ENCODE measurements at regions not wholly inside any gene's neighbourhood (a gene's known extent, or its start where the extent isn't known, plus 50 kb on each side); places are given as distances from the start of the nearest gene placed in this dataset.

GRCh38 chr12:58159941-58160340 is 218.6 kb downstream of the ATP23 start:
- H3K36me3 Mint-ChIP-seq (ENCODE audit: low read depth) = no peaks in the 10 kb centered on the region
- peaks cover 16% of the 10 kb centered on the region for H3K27me3 Mint-ChIP-seq
- POLR2A ChIA-PET = no interaction called here
- TF ChIP-seq CTCF (IDR thresholded peaks at IDR 0.05) = no peak
- H3K4me1 Mint-ChIP-seq (ENCODE audit: low read depth) = no peaks in the 10 kb centered on the region
- ATAC-seq = no peak
- intact Hi-C loops (cut with micrococcal nuclease) = no loop called here
- DNase-seq = no peak
- CTCF ChIA-PET = interaction anchor here (3.1 kb wide), 1 partner anchor 16 kb away, joined by 13 read pairs; no protein-coding TSS in a partner anchor
- H3K27ac Mint-ChIP-seq = no peak overlapping the region
- H3K9me3 Mint-ChIP-seq = no peaks in the 10 kb centered on the region
- no peak overlapping the region for H3K4me3 Mint-ChIP-seq

- CTCF ChIA-PET = interaction anchor here (3.1 kb wide), 1 partner anchor 14 kb away, joined by 13 read pairs; no protein-coding TSS in a partner anchor
- no peak for DNase-seq
- no peak for ATAC-seq
- no peak overlapping the region for H3K4me3 Mint-ChIP-seq
- TF ChIP-seq CTCF (IDR thresholded peaks at IDR 0.05) = no peak
- POLR2A ChIA-PET = interaction anchor here (0.7 kb wide), 1 partner anchor 13 kb away, joined by 3 read pairs; no protein-coding TSS in a partner anchor
- no peaks in the 10 kb centered on the region for H3K4me1 Mint-ChIP-seq (ENCODE audit: low read depth)
- intact Hi-C loops (cut with micrococcal nuclease) = no loop called here
- H3K27me3 Mint-ChIP-seq = peaks cover 16% of the 10 kb centered on the region
- H3K36me3 Mint-ChIP-seq (ENCODE audit: low read depth) = no peaks in the 10 kb centered on the region
- H3K27ac Mint-ChIP-seq = no peak overlapping the region
- H3K9me3 Mint-ChIP-seq = no peaks in the 10 kb centered on the region
Measured at GRCh38 chr12:58161773-58162172, 220.4 kb downstream of the ATP23 start.

GRCh38 chr12:58163021-58163420 is 221.7 kb downstream of the ATP23 start:
- intact Hi-C loops (cut with micrococcal nuclease) = no loop called here
- POLR2A ChIA-PET = no interaction called here
- CTCF ChIA-PET = no interaction called here
- Mint-ChIP-seq H3K9me3 (no peaks in the 10 kb centered on the region), H3K4me1 (ENCODE audit: low read depth) (no peaks in the 10 kb centered on the region), H3K36me3 (ENCODE audit: low read depth) (no peaks in the 10 kb centered on the region), H3K27ac (no peak overlapping the region), H3K4me3 (no peak overlapping the region), H3K27me3 (peaks cover 14% of the 10 kb centered on the region)
- no peak for TF ChIP-seq CTCF (IDR thresholded peaks at IDR 0.05)
- DNase-seq (no peak), ATAC-seq (no peak)

- H3K4me1 Mint-ChIP-seq (ENCODE audit: low read depth) = no peaks in the 10 kb centered on the region
- H3K9me3 Mint-ChIP-seq = no peaks in the 10 kb centered on the region
- intact Hi-C loops (cut with micrococcal nuclease) = no loop called here
- no peaks in the 10 kb centered on the region for H3K36me3 Mint-ChIP-seq (ENCODE audit: low read depth)
- peaks cover 10% of the 10 kb centered on the region for H3K27me3 Mint-ChIP-seq
- ChIA-PET CTCF (no interaction called here), POLR2A (interaction anchor here (0.6 kb wide), 1 partner anchor 26 kb away, joined by 3 read pairs; no protein-coding TSS in a partner anchor)
- ATAC-seq (no peak), DNase-seq (no peak)
- no peak for TF ChIP-seq CTCF (IDR thresholded peaks at IDR 0.05)
- no peak overlapping the region for H3K27ac Mint-ChIP-seq
- no peak overlapping the region for H3K4me3 Mint-ChIP-seq
Measured at GRCh38 chr12:58166643-58167042, 225.3 kb downstream of the ATP23 start.

- ChIA-PET CTCF (no interaction called here), POLR2A (no interaction called here)
- DNase-seq = no peak
- no peak for ATAC-seq
- Mint-ChIP-seq H3K4me1 (ENCODE audit: low read depth) (no peaks in the 10 kb centered on the region), H3K36me3 (ENCODE audit: low read depth) (no peaks in the 10 kb centered on the region), H3K27me3 (peaks cover 10% of the 10 kb centered on the region), H3K4me3 (no peak overlapping the region), H3K27ac (no peak overlapping the region), H3K9me3 (no peaks in the 10 kb centered on the region)
- TF ChIP-seq CTCF (IDR thresholded peaks at IDR 0.05) = no peak
- intact Hi-C loops (cut with micrococcal nuclease) = no loop called here
Measured at GRCh38 chr12:58167622-58168021, 226.3 kb downstream of the ATP23 start.
